Choroid plexus epithelial cell (primary cell): ENCODE measurements at regions not wholly inside any gene's neighbourhood (a gene's known extent, or its start where the extent isn't known, plus 50 kb on each side); places are given as distances from the start of the nearest gene placed in this dataset.

Experiments
- DNase-seq: peaks from one replicate; pipeline ENCODE4 v3.0.0-alpha.2; 2010; ENCODE audit warnings: low read depth
- H3K4me3 ChIP-seq: 2 replicates; pipeline ENCODE4 v1.5.1; 2011; ENCODE audit warnings: low read depth, mild to moderate bottlenecking, control low read depth, low read length, moderate library complexity
- CTCF ChIP-seq: conservative IDR thresholded peaks from 2 replicates; pipeline ENCODE4 v1.5.1; 2011; ENCODE audit warnings: low read depth, mild to moderate bottlenecking, control low read depth, inconsistent platforms, low read length, moderate library complexity

DNA sequence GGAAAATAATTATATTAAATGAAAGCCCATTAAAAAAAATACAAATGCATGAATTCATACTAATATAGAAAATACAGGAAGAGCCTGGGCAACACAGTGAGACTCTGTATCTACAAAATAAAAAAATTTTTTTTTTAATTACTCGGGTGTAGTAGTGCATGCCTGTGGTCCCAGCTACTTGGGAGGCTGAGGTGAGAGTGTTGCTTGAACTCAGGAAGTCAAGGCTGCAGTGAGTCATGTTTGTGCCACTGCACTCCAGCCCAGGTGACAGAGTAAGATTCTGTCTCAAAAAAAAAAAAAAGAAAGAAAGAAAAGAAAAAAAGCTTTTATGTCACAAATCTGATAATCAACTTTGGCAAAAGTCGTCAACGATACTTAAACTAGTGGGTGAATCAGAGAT is 80.6 kb upstream of the PLEKHA5 start:
- peak; percentile 38 for DNase-seq
- TF ChIP-seq CTCF, result no peak
- no peak overlapping the region for H3K4me3 ChIP-seq

- no peak for TF ChIP-seq CTCF
- H3K4me3 ChIP-seq, result no peak overlapping the region
- no peak for DNase-seq
These were observed 76.8 kb upstream of the PLEKHA5 start for GRCh38 chr12:19052689-19053088.

GRCh38 chr12:19053218-19053617 is 76.3 kb upstream of the PLEKHA5 start:
- H3K4me3 ChIP-seq, result no peak overlapping the region
- TF ChIP-seq CTCF, result no peak
- DNase-seq, result no peak

DNA sequence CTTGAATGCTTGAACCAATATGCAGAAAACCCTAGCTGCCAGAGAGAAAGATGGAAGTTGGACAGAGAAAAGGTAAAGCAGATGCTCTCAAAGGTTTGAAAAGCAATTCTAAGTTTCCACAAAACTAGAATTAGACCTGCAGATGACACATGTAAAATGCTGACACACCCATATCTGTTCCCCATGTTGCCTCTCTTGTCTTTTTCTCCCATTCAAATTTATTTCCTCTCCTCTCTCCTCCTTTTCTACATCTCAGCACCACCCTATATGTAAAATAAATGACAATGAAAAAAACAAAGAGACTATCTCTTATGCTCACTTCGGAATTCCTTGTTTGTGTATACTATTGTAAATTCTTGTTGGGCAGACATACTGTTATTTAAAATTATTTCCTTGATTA is 75.5 kb upstream of the PLEKHA5 start:
- no peak for TF ChIP-seq CTCF
- no peak overlapping the region for H3K4me3 ChIP-seq
- no peak for DNase-seq

DNA sequence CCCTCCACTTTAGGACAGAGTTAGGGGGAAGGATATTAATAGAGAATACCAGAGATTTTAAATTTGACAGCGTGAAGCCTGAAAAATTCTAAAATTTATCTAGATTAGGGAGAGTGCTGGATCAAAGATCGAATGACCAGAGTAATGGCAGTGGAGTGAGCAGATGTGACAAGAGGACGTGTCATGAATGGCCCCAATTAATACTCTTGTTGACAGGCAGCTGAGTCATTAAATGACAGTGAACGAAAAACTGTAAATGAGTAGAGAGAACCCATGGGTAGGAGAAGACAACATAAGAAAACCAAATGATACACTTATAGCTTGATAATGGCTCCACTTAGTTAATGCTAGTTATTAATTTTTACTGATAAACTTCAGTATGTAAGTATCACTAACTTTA is 73.9 kb upstream of the PLEKHA5 start:
- no peak overlapping the region for H3K4me3 ChIP-seq
- TF ChIP-seq CTCF, result no peak
- no peak for DNase-seq

- TF ChIP-seq CTCF, result no peak
- DNase-seq, result peak; percentile 63
- peak overlapping the region; percentile 28 for H3K4me3 ChIP-seq
These were observed 71.1 kb upstream of the PLEKHA5 start for GRCh38 chr12:19058235-19059021.

DNA sequence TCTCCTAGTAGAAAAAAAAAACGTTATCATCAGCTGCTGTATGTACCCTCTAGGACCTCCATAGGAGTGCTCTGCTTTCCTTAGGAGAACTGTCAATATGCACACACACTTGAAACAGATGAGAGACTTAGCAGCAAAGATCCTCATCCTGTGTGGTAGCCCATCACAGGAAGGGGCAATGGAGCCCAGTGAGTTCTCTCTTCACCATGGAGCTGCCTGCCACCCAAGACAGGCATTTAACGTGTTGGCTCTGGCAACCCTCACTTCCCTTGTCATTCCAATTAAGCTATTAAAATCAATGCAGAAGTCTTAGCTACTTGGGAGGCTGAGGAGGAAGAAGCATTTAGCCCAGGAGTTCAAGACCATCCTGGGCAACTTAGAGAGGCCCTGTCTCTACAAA is 64.8 kb upstream of the PLEKHA5 start:
- no peak overlapping the region for H3K4me3 ChIP-seq
- DNase-seq, result no peak
- no peak for TF ChIP-seq CTCF
